K562 (cell line): ENCODE measurements at regions not wholly inside any gene's neighbourhood (a gene's known extent, or its start where the extent isn't known, plus 50 kb on each side); places are given as distances from the start of the nearest gene placed in this dataset.

ENCODE experiments used
- FOXM1 ChIP-seq, 2 experiments: fragments of 450-650 bp in 1 of 2; sonication (generic) in 1 of 2; formaldehyde crosslinking in 1 of 2; IDR thresholded peaks; 2 replicates each; pipeline versions ENCODE4 v1.6.1 to v1.9.0; 2017 to 2022; ENCODE audit warnings: low read depth in 2 of 2, mild to moderate bottlenecking in 2 of 2, missing genetic modification reagents in 1 of 2, moderate library complexity in 1 of 2
- MAZ ChIP-seq, 2 experiments: fragments of 450-650 bp in 1 of 2; sonication (generic) in 1 of 2; formaldehyde crosslinking; IDR thresholded peaks in 1 of 2; conservative IDR thresholded peaks in 1 of 2; 2 replicates each; pipeline versions ENCODE4 v1.4.0 to v1.5.0; 2020; ENCODE audit warnings: mild to moderate bottlenecking in 1 of 2, missing genetic modification reagents in 1 of 2
- POLR2G ChIP-seq: fragments of 200-400 bp; formaldehyde crosslinking; IDR thresholded peaks from 2 replicates; pipeline ENCODE4 v1.6.1; 2017; ENCODE audit warnings: low read depth, mild to moderate bottlenecking, antibody characterized with exemption, low read length, moderate library complexity
- RUNX1 ChIP-seq: sonication (generic); IDR thresholded peaks from 2 replicates; pipeline ENCODE4 v1.6.1; 2016; ENCODE audit warnings: antibody characterized with exemption, low read depth
- SMARCA4 ChIP-seq: fragments of 450-650 bp; IDR thresholded peaks from 2 replicates; pipeline ENCODE4 v1.6.1; 2016
- TF ChIP-seq, protein P1 (sequence below): conservative IDR thresholded peaks from 2 replicates; pipeline ENCODE4 v1.6.1; 2011; ENCODE audit warnings: low read depth, mild to moderate bottlenecking, low read length; ENCODE audit not compliant: control insufficient read depth
- TF ChIP-seq, protein P2 (sequence below): fragments of 250-450 bp; sonication (Bioruptor Pico); IDR thresholded peaks from 2 replicates; pipeline ENCODE4 v1.4.0; 2020; ENCODE audit warnings: mild to moderate bottlenecking, moderate library complexity, borderline replicate concordance
- TF ChIP-seq, protein P3 (sequence below): fragments of 450-650 bp; IDR thresholded peaks from one replicate; pipeline ENCODE4 v1.6.1; 2018; ENCODE audit warnings: mild to moderate bottlenecking, moderate library complexity; ENCODE audit not compliant: partially characterized antibody
- TF ChIP-seq, protein P4 (sequence below): sonication (generic); formaldehyde crosslinking; IDR thresholded peaks from 2 replicates; pipeline ENCODE4 v1.9.0; 2022; ENCODE audit warnings: mild to moderate bottlenecking, missing genetic modification reagents

DNA sequence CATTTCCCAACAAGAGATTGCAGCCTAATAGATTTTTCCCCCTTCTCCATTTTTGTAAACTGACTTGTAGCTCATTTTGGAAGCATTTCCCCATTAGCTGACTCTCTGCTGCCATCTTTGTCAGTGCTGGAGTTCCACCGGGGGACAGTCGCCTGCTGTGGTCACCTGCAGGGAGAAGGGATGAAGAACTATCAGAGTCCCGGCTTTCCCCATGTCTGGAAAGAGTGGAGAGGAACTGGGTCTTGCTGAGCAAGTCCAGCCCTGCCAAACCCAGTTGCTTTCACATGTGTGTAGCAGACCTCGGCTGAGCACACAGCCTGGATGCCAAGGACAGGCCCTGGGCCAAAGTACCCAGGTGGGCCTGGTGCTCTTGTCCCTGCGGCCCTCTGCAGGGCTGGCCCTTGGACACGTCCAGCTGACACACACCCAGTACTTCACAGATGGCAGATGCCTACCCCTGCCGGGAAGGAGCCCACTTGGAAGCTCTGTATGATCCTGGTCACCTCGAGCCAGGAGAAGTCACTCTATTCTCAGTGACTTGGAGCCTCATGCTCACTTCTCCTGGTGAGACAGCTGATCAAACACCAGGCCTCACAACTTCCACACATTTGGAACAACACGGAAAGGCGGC lies 157.3 kb upstream of the NPVF start (continued):
- no peak for TF ChIP-seq MAZ (CRISPR knock-in tag; conservative IDR thresholded peaks at IDR 0.05 in 1 of 2, IDR thresholded peaks at IDR 0.05 in 1 of 2)
- TF ChIP-seq, protein P1, sequence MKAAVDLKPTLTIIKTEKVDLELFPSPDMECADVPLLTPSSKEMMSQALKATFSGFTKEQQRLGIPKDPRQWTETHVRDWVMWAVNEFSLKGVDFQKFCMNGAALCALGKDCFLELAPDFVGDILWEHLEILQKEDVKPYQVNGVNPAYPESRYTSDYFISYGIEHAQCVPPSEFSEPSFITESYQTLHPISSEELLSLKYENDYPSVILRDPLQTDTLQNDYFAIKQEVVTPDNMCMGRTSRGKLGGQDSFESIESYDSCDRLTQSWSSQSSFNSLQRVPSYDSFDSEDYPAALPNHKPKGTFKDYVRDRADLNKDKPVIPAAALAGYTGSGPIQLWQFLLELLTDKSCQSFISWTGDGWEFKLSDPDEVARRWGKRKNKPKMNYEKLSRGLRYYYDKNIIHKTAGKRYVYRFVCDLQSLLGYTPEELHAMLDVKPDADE, result no peak
- no peak for TF ChIP-seq FOXM1 (IDR thresholded peaks at IDR 0.05; ENCODE audit: low read depth)
- no peak for TF ChIP-seq FOXM1 (CRISPR knock-in tag; IDR thresholded peaks at IDR 0.05; ENCODE audit: low read depth)
- TF ChIP-seq, protein P2, sequence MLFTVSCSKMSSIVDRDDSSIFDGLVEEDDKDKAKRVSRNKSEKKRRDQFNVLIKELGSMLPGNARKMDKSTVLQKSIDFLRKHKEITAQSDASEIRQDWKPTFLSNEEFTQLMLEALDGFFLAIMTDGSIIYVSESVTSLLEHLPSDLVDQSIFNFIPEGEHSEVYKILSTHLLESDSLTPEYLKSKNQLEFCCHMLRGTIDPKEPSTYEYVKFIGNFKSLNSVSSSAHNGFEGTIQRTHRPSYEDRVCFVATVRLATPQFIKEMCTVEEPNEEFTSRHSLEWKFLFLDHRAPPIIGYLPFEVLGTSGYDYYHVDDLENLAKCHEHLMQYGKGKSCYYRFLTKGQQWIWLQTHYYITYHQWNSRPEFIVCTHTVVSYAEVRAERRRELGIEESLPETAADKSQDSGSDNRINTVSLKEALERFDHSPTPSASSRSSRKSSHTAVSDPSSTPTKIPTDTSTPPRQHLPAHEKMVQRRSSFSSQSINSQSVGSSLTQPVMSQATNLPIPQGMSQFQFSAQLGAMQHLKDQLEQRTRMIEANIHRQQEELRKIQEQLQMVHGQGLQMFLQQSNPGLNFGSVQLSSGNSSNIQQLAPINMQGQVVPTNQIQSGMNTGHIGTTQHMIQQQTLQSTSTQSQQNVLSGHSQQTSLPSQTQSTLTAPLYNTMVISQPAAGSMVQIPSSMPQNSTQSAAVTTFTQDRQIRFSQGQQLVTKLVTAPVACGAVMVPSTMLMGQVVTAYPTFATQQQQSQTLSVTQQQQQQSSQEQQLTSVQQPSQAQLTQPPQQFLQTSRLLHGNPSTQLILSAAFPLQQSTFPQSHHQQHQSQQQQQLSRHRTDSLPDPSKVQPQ (CRISPR knock-in tag), result no peak
- TF ChIP-seq SMARCA4, result no peak
- TF ChIP-seq, protein P3, sequence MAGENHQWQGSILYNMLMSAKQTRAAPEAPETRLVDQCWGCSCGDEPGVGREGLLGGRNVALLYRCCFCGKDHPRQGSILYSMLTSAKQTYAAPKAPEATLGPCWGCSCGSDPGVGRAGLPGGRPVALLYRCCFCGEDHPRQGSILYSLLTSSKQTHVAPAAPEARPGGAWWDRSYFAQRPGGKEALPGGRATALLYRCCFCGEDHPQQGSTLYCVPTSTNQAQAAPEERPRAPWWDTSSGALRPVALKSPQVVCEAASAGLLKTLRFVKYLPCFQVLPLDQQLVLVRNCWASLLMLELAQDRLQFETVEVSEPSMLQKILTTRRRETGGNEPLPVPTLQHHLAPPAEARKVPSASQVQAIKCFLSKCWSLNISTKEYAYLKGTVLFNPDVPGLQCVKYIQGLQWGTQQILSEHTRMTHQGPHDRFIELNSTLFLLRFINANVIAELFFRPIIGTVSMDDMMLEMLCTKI, result no peak
- TF ChIP-seq RUNX1, result no peak
- TF ChIP-seq, protein P4, sequence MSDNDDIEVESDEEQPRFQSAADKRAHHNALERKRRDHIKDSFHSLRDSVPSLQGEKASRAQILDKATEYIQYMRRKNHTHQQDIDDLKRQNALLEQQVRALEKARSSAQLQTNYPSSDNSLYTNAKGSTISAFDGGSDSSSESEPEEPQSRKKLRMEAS (CRISPR knock-in tag), result no peak
- no peak for TF ChIP-seq POLR2G
